ENCODE measurements at regions not wholly inside any gene's neighbourhood (a gene's known extent, or its start where the extent isn't known, plus 50 kb on each side); places are given as distances from the start of the nearest gene placed in this dataset.

- TF ChIP-seq POLR2AphosphoS5 (IDR thresholded peaks at IDR 0.05; ENCODE audit: low read depth, low read length), result no peak
- no peak for TF ChIP-seq SIN3A (IDR thresholded peaks at IDR 0.05; ENCODE audit: borderline replicate concordance, insufficient read depth, low read depth, low read length)
- no peak for TF ChIP-seq REST (IDR thresholded peaks at IDR 0.05; ENCODE audit: insufficient read depth in 1 of 2, low read depth in 2 of 2, low read length in 1 of 2)
- TF ChIP-seq CTCF (IDR thresholded peaks at IDR 0.05), result no peak
- TF ChIP-seq TCF7L2 (IDR thresholded peaks at IDR 0.05; ENCODE audit: low read depth, low read length), result no peak
- no peak for DNase-seq (ENCODE audit: low read depth, low spot score)
- Histone ChIP-seq H3K27ac (ENCODE audit: low read length) (no peak overlapping the region), H3K9me3 (ENCODE audit: control insufficient read depth, insufficient read depth, low read depth, low read length) (no peaks in the 10 kb centered on the region), H3K4me3 (ENCODE audit: low read depth in 2 of 2, low read length in 2 of 2) (no peak overlapping the region), H3K4me1 (ENCODE audit: control insufficient read depth, insufficient read depth, low read length) (no peaks in the 10 kb centered on the region), H3K36me3 (ENCODE audit: control insufficient read depth, insufficient read depth, low read length) (no peaks in the 10 kb centered on the region; the same call in 1 of the 2 replicates), H3K27me3 (ENCODE audit: control insufficient read depth, insufficient read depth, low read length) (peaks cover 7% of the 10 kb centered on the region)
- ChIA-PET POLR2A (no interaction called here), CTCF (no interaction called here)
- intact Hi-C loops (cut with micrococcal nuclease; ENCODE audit: unreplicated experiment) (no loop called here), in situ Hi-C loops (cut with HindIII; ENCODE audit: low pct_unique_long_range_greater_than_20kb, low sequenced_read_pairs) (no loop called here)
- no peak for ATAC-seq
- no TSS peak for BruUV-seq (replicated peaks)
Measured at GRCh38 chr10:118508355-118508754, 87.1 kb downstream of the PRLHR start.

GRCh38 chr10:118506671-118507590, 88.5 kb downstream of the PRLHR start:
- intact Hi-C loops (cut with micrococcal nuclease; ENCODE audit: unreplicated experiment), result no loop called here
- H3K4me1 ChIP-seq (ENCODE audit: control insufficient read depth, insufficient read depth, low read length), result no peaks in the 10 kb centered on the region
- ATAC-seq, result no peak
- H3K27me3 ChIP-seq (ENCODE audit: control insufficient read depth, insufficient read depth, low read length), result peaks cover 5% of the 10 kb centered on the region
- H3K36me3 ChIP-seq (ENCODE audit: control insufficient read depth, insufficient read depth, low read length), result no peaks in the 10 kb centered on the region; the same call in 1 of the 2 replicates
- CTCF ChIA-PET, result interaction anchor here (0.7 kb wide), 1 partner anchor 382 kb away, joined by 4 read pairs; no protein-coding TSS in a partner anchor
- no peaks in the 10 kb centered on the region for H3K9me3 ChIP-seq (ENCODE audit: control insufficient read depth, insufficient read depth, low read depth, low read length)
- in situ Hi-C loops (cut with HindIII; ENCODE audit: low pct_unique_long_range_greater_than_20kb, low sequenced_read_pairs), result no loop called here
- no peak for TF ChIP-seq TCF7L2 (IDR thresholded peaks at IDR 0.05; ENCODE audit: low read depth, low read length)
- no peak for TF ChIP-seq CTCF (IDR thresholded peaks at IDR 0.05)
- no peak for TF ChIP-seq REST (IDR thresholded peaks at IDR 0.05; ENCODE audit: insufficient read depth in 1 of 2, low read depth in 2 of 2, low read length in 1 of 2)
- TF ChIP-seq POLR2AphosphoS5 (IDR thresholded peaks at IDR 0.05; ENCODE audit: low read depth, low read length), result no peak
- TF ChIP-seq SIN3A (IDR thresholded peaks at IDR 0.05; ENCODE audit: borderline replicate concordance, insufficient read depth, low read depth, low read length), result no peak
- no peak overlapping the region for H3K4me3 ChIP-seq (ENCODE audit: low read depth in 2 of 2, low read length in 2 of 2)
- DNase-seq (ENCODE audit: low read depth, low spot score), result no peak
- no peak overlapping the region for H3K27ac ChIP-seq (ENCODE audit: low read length)
- BruUV-seq (replicated peaks), result no TSS peak
- POLR2A ChIA-PET, result interaction anchor here (0.6 kb wide), 1 partner anchor 58 kb away, joined by 7 read pairs; no protein-coding TSS in a partner anchor
